LHCN-M2 (cell line): ENCODE measurements at regions not wholly inside any gene's neighbourhood (a gene's known extent, or its start where the extent isn't known, plus 50 kb on each side); places are given as distances from the start of the nearest gene placed in this dataset.

ENCODE experiments used
- DNase-seq: peaks from one replicate; pipeline ENCODE4 v3.0.0-alpha.2; 2012; ENCODE audit warnings: low read depth

DNA sequence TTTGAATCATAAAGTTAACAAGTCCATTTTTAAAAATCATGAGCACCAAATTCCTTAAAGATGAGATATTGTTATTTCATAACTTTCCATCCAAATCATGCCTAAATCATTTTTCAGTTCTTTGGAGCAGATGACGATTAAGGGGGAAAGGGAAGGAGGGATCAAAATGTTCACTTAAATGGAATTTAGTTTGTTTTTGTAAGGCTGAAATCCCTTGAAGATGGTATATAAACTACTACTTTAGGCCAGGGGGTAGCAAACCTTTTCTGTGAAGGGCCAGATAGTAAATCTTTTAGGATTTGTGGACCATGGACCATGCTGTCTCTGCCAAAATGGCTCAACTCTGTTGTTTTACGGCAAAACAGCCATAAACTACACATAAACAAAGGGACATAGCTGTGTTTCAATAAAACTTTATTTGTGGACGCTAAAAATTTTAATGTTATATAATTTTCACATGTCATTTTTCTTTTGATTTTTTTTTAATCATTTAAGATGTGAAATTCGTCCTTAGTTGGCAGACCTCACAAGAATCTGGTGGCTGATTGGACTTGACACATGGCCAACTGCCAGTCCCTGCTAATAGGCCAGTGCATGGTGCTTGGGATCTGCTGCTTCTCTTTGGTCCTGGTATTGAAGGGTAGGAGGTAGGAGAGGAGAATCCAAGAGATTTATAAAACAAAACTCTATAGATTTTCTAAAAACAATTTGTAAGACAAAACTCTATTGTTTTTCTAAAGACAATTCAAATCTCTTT is 52.0 kb upstream of the RTN4 start:
- DNase-seq = peak; percentile 89

DNA sequence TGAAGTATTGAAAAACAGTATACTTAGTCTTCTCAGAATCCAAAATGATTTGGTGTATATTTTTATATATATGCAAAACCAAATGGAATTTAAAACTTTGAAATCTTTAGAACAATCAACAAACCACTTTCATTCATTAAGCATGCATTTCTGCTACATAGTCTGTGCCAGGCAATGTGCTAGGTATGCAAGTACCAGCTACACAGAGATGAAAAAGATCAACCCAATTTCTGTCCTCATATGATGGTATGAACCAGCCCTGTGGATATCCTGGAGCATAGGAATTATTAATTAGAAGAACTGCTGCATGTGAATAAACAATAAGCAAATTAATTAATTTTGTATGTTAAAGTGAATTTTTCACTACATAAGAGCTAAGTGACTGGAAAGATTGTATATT is 51.2 kb upstream of the RTN4 start:
- no peak for DNase-seq

DNA sequence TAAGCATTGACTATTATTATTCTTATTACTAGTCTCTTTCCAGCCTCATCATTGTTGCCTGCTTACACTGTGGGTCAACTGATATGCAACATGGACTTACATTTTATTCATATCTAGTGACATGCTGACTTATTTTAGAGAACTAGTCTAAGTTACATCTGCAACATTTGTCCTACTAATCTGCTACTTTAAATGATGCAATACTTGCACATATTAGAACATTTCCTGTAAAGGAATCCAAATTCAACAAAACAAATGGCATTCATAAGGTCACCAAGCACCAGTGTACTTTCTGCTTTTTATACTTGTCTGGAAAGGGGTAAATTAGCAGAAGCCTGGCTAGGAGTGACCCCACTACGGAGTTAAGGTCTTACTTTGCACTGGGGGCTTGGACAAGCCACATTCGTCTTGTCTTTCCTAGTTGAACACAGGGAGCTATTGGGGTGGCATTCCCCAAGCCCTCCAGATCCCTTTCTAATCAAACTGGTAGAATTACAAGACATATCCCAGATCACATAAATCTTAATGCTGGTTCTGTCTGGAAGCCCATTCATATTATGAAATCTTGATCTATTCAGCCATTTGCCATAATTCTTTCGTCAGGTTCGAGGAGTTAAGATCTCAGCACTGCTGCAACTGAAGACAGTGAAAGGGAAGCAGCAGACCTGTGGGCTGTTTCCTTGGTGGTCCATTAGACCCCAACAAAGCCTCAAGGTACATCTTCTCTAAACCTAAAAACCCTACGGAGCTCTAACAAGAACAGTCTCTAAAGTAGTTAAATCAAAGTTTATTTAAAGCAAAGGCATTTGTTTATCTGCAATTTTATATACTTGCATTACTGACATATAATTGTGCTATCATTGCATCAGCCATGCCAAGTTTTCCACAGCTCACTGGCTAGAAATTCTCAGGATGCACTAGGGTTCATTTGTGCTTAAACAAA is 49.9 kb upstream of the RTN4 start:
- DNase-seq = peak; percentile 66
